HUES48 (cell line): ENCODE measurements at regions not wholly inside any gene's neighbourhood (a gene's known extent, or its start where the extent isn't known, plus 50 kb on each side); places are given as distances from the start of the nearest gene placed in this dataset.

Source experiments
- H3K27ac ChIP-seq: one replicate; pipeline ENCODE4 v1.7.0; 2013; ENCODE audit warnings: low read depth, low read length, inconsistent platforms
- H3K27me3 ChIP-seq: 2 replicates; pipeline ENCODE4 v1.6.1; 2013; ENCODE audit warnings: mild to moderate bottlenecking, low read length; ENCODE audit not compliant: control insufficient read depth, insufficient read depth
- H3K36me3 ChIP-seq: 2 replicates; pipeline ENCODE4 v1.6.1; 2013; ENCODE audit warnings: low read length; ENCODE audit not compliant: control insufficient read depth, insufficient read depth
- H3K4me1 ChIP-seq: 2 replicates; pipeline ENCODE4 v1.6.1; 2013; ENCODE audit warnings: mild to moderate bottlenecking, low read length; ENCODE audit not compliant: control insufficient read depth, insufficient read depth
- H3K4me3 ChIP-seq: 2 replicates; pipeline ENCODE4 v1.5.1; 2013; ENCODE audit warnings: mild to moderate bottlenecking, low read depth, low read length
- H3K9ac ChIP-seq: 2 replicates; pipeline ENCODE4 v1.6.1; 2013; ENCODE audit warnings: mild to moderate bottlenecking, low read depth, low read length, moderate library complexity
- H3K9me3 ChIP-seq: 2 replicates; pipeline ENCODE4 v1.6.1; 2013; ENCODE audit warnings: low read length; ENCODE audit not compliant: control insufficient read depth, insufficient read depth

DNA sequence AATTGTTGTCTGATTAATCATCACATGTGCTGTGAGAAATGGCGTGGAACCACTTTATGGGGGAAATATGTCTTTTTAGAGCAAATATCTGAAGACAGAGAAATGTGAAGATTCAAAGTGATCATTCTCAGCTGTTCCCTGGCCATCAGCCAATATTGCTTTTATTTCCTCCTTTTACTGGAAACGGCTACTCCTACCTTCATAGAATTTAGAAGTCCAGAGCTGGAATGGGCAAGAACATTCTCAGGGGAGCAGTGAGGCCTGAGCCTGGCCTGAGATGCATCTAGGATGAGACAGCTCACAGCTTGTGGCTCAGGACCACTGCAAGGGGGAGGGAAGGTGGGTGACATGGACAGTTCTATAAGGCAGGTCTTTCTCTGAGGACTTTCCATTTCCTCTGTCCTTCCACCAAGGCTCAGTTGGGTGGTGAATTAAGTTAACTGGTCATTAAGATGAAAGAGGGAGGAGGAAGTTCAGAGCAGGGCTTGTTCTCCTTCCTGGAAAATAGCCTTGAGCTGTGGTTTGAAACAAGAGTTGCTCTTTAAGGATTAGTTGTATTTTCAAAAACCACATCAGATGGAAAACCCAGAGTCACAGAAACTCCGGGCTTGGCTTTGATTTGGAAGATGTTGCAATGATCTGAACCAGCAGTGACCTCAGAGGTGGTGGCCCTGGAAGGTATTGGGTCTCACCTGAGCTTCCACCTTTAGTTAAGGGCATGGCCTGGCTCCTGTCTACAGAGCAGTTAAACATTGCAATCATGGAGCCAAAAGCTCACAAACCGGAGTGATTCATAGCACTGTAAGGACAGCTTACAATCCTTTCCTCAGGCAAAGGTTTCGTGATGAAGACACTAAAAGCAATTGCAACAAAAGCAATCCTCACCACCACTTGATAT, 144.3 kb downstream of the VAPA start:
- Histone ChIP-seq H3K36me3 (no peaks in the 10 kb centered on the region), H3K27ac (no peak overlapping the region), H3K4me1 (no peaks in the 10 kb centered on the region), H3K27me3 (no peaks in the 10 kb centered on the region), H3K9ac (no peak overlapping the region), H3K9me3 (no peaks in the 10 kb centered on the region), H3K4me3 (no peak overlapping the region)

DNA sequence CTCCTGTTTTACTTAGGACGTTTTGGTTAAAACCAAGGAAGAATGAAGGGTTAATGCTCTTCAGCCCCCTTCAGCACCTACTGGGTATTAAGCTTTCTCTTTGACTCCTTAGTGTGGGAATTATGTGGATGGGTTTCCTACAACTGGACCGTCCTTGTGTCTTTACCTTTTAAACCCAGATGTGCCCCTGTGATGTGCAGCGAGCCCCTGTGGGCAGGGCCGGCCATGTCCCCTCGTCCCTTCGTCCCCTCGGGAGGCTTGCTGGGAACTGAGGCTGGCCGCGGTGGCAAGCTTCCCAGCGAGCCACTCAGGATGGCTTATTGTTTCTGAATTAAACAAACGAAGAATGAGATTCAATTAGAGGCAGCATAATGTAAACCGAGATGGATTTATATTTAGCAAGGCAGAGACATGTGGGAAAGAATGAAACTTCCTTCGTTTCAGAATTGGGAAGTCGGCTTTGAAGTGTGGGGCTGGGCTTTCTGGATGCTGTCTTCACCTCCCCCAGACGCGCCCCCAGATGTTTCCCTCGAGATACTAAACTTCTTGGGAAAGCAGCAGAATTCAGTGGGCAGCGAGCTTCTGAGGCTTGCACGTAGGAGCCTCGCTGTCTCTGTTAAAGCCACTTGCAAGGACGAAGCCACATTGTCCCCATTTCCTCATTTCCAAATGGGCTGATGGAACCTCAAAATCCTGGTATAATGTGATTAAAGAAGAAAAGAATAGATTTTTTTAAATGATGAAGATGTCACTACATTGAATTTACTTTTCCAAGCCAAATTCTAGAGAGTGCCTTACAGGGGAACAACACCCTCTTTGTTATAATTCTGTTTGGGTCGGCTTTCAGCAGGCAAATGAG, 146.0 kb downstream of the VAPA start:
- H3K27me3 ChIP-seq: no peaks in the 10 kb centered on the region
- H3K9ac ChIP-seq: no peak overlapping the region
- H3K9me3 ChIP-seq: no peaks in the 10 kb centered on the region
- H3K4me1 ChIP-seq: no peaks in the 10 kb centered on the region
- H3K27ac ChIP-seq: no peak overlapping the region
- no peaks in the 10 kb centered on the region for H3K36me3 ChIP-seq
- no peak overlapping the region for H3K4me3 ChIP-seq

DNA sequence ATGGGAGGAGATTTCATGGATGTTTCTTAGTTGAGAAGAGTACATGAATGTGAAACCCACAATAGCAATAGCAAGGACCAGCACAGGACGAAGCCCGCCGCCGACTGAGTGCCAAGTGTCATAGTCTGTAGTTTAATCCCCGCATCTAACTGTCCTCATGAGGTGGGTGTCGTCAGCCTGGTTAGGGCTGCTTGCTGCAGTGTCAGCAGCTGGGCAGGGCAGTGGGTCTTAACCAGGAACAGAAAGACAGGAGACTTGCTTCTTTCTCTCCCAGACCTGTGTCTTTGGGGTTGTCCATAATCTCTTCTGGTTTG, 146.6 kb downstream of the VAPA start:
- Histone ChIP-seq H3K9me3 (no peaks in the 10 kb centered on the region), H3K27me3 (no peaks in the 10 kb centered on the region), H3K27ac (no peak overlapping the region), H3K9ac (no peak overlapping the region), H3K36me3 (no peaks in the 10 kb centered on the region), H3K4me1 (no peaks in the 10 kb centered on the region), H3K4me3 (no peak overlapping the region)

DNA sequence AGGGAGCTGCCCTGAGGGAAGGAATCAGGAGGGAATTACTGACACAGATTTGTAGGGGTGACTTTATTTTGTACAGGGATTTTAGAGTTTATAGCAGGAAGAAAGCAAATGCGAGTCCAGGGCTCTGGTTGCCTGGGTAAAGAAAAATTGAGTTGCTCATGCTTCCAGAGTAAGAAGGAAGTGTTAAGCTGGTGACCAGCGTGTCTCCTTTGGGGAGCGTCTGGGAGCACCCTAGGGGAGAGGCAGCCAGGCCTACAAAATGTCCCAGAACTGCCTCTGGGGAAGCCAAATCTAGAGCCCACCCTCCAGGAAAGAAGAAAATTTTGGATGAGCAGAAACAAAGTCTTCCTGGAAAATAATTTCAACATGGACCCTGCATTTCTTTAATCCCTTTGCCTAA, 147.0 kb downstream of the VAPA start:
- H3K4me3 ChIP-seq: no peak overlapping the region
- no peaks in the 10 kb centered on the region for H3K36me3 ChIP-seq
- H3K27me3 ChIP-seq: no peaks in the 10 kb centered on the region
- H3K27ac ChIP-seq: no peak overlapping the region
- H3K9me3 ChIP-seq: no peaks in the 10 kb centered on the region
- H3K9ac ChIP-seq: no peak overlapping the region
- no peaks in the 10 kb centered on the region for H3K4me1 ChIP-seq

DNA sequence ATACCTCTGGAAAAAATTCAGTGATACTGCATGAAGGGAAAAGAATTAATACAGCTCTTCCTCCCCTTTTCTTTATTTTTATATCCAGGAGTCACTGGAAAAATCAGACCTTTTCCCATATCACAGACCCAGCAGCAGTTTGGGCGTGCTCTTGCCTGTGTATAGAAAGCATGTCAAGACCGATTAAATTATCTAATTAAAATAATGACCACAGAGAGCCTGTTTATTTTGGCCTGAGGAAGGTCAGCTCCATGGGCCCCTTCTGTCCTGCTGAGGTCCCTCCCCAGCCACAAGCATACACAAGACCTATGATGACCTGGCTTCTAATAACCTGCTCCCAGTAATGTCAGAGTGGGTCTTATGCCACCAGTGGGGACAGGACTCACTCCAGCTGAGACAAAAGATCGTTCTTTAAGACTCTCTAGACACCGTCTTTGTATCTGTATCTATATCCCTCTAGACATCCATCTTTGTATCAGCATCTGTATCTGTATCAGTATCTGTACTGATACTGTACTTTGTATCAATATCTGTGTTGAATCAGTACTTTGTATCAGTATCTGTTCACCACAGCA, 147.8 kb downstream of the VAPA start:
- H3K27me3 ChIP-seq: no peaks in the 10 kb centered on the region
- no peak overlapping the region for H3K27ac ChIP-seq
- H3K9ac ChIP-seq: no peak overlapping the region
- no peak overlapping the region for H3K4me3 ChIP-seq
- H3K9me3 ChIP-seq: no peaks in the 10 kb centered on the region
- no peaks in the 10 kb centered on the region for H3K36me3 ChIP-seq
- no peaks in the 10 kb centered on the region for H3K4me1 ChIP-seq

DNA sequence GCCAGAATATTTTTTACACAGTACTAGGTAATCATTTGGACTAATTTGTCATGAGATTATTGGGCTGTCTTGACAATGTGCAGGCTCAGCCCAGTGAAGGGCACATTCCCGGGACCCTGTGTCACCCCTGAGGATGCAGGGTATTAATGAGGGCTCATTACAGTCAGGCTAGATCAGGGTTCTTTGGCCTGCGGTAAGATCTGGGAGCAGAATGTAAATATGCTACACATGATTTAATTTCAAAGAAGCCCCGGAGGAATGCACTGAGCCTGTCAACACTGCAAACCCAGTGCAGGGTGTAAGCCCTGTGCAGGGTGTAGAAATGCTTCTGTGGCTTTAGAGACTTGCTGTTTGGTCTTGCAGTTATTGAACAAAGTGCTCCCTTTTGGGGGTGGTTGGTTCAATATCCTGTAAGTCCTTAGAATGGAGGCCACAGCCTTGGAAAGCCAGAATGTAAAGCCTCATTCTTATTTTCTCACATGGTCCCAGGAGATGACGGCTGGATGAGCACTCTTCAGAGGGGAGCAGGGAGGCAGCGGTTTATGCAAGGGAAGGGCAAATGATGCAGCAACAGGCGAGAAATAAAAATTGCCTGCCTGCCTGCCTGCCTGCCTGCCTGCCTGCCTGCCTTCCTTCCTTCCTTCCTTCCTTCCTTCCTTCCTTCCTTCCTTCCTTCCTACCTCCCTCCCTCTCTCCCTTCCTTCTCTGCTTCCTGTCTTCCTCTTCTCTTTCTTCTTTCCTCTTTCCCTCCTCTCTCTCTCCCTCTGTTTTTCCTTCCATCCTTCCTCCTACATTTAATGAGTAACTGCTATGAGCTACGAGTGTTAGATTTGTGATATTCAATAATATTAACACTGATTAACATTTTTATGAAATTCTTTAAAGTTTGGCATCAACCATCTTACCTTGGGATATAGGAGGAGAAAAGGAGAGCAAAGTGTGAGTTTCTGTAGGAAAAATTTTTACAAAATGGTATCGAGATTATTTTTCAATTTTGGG, 148.8 kb downstream of the VAPA start:
- no peak overlapping the region for H3K4me3 ChIP-seq
- H3K27me3 ChIP-seq: no peaks in the 10 kb centered on the region
- no peaks in the 10 kb centered on the region; the same call in 1 of the 2 replicates for H3K4me1 ChIP-seq
- no peak overlapping the region for H3K27ac ChIP-seq
- H3K9me3 ChIP-seq: no peaks in the 10 kb centered on the region
- H3K36me3 ChIP-seq: no peaks in the 10 kb centered on the region
- H3K9ac ChIP-seq: no peak overlapping the region

DNA sequence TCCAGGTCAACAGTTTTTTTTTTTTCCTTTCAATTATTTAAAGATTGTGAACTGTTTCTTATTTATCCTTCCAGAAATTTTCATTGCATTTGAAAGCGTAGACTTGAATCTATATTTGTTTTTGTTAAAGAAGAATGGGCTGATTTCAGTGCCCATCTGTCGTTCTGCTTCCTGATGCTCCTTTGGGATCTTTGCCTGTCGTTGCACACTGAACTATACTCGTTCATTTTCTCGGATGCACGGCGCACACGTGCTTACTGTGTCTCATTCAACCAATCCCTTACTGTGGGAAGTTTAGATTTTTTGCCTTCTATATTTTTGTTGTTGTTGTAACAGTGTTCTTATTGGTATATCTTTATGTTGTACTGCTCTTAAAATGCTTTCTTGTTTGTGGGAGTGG, 149.7 kb downstream of the VAPA start:
- H3K36me3 ChIP-seq: no peaks in the 10 kb centered on the region
- H3K4me3 ChIP-seq: no peak overlapping the region
- H3K27me3 ChIP-seq: no peaks in the 10 kb centered on the region
- no peaks in the 10 kb centered on the region for H3K9me3 ChIP-seq
- no peaks in the 10 kb centered on the region; the same call in 1 of the 2 replicates for H3K4me1 ChIP-seq
- H3K27ac ChIP-seq: no peak overlapping the region
- H3K9ac ChIP-seq: no peak overlapping the region

DNA sequence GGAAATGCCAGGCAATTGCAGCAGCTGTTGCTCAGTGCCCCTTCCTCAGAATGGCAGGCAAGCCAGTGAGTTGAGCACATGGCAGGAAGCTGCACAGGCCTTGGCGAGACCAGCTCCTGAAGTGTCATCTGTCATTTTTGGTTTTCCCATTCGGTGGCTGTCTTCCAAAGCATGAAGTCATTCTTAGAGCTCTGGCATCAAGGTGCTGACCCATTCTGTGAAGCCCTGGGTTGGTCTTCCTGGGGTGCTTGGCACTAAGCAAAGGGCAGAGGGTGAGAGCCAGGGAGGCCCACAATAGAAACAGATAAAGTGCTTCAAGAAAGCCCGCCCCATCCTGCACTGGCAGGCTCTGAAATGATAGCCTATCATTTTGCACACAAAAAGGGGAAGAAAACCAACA, 150.5 kb downstream of the VAPA start:
- Histone ChIP-seq H3K9me3 (no peaks in the 10 kb centered on the region), H3K36me3 (no peaks in the 10 kb centered on the region), H3K9ac (no peak overlapping the region), H3K4me1 (no peaks in the 10 kb centered on the region; the same call in 1 of the 2 replicates), H3K27me3 (no peaks in the 10 kb centered on the region), H3K4me3 (no peak overlapping the region), H3K27ac (no peak overlapping the region)

DNA sequence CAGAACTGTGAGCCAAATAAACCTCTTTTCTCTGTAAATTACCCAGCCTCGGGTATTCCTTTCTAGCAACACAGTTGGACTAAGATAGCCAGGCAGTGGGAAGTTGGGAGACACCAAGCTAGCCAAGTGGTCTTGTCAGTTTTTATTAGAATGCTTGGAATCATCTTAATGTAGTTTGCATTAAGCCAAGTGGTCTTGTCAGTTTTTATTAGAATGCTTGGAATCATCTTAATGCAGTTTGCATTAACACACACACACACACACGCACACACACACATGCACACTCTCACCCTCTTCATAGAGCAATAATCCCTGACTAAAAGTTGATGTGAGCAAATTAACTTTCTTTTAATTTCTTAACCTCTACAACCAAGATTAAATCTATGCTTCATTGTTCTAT, 151.5 kb downstream of the VAPA start:
- H3K27me3 ChIP-seq: no peaks in the 10 kb centered on the region
- no peak overlapping the region for H3K27ac ChIP-seq
- H3K4me1 ChIP-seq: peaks cover 1% of the 10 kb centered on the region; the same call in 1 of the 2 replicates
- no peak overlapping the region for H3K9ac ChIP-seq
- no peaks in the 10 kb centered on the region for H3K36me3 ChIP-seq
- H3K9me3 ChIP-seq: no peaks in the 10 kb centered on the region
- no peak overlapping the region for H3K4me3 ChIP-seq
